K562 (cell line): ENCODE measurements at regions not wholly inside any gene's neighbourhood (a gene's known extent, or its start where the extent isn't known, plus 50 kb on each side); places are given as distances from the start of the nearest gene placed in this dataset.

ENCODE experiments used
- ETV6 ChIP-seq, 3 experiments: fragments of 150-350 bp in 1 of 3; sonication (generic) in 1 of 3; formaldehyde crosslinking in 1 of 3; IDR thresholded peaks; 2 replicates each; pipeline versions ENCODE4 v1.6.1 to v1.8.0; 2014 to 2022; ENCODE audit warnings: borderline replicate concordance in 2 of 3, low read depth in 2 of 3, antibody characterized with exemption in 1 of 3, low read length in 1 of 3, mild to moderate bottlenecking in 1 of 3, missing genetic modification reagents in 1 of 3
- RBM34 ChIP-seq: fragments of 200-400 bp; formaldehyde crosslinking; IDR thresholded peaks from 2 replicates; pipeline ENCODE4 v1.6.1; 2018; ENCODE audit warnings: low read length, borderline replicate concordance; ENCODE audit not compliant: insufficient read depth
- TARDBP ChIP-seq: fragments of 450-650 bp; IDR thresholded peaks from 2 replicates; pipeline ENCODE4 v1.6.1; 2016
- TF ChIP-seq, protein P1 (sequence below), 3 experiments: IDR thresholded peaks in 2 of 3; conservative IDR thresholded peaks in 1 of 3; 2 replicates each; pipeline ENCODE4 v1.5.1; 2011 to 2012; ENCODE audit warnings: low read length in 3 of 3, mild to moderate bottlenecking in 3 of 3, control low read depth in 2 of 3, improper control_type of control experiment in 1 of 3, inconsistent platforms in 1 of 3, low read depth in 1 of 3, mixed read lengths in 1 of 3, moderate library complexity in 1 of 3; ENCODE audit not compliant: insufficient read depth in 2 of 3
- TF ChIP-seq, protein P2 (sequence below): fragments of 150-350 bp; conservative IDR thresholded peaks from 2 replicates; pipeline ENCODE4 v1.6.1; 2014; ENCODE audit warnings: low read length

DNA sequence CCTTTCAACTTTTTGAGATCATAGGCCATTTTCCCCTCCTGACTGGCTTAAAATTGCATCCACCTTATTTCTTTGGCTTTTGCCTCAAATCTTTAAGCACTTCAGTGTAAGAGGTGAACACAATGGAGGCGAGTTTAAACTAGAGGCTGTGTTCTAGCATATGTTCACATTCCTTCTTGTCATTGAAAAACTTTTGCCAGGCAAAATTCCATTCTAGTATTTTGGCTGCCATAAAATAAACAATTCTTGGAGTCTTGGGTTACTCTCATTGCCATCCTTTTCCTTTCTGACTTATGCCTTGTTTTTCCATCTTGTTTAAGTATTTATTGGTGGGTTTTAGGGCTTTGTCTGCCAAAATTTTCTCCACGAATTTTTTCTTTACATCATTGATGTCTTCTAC lies 137.3 kb upstream of the ANXA10 start:
- TF ChIP-seq RBM34 (no peak), ETV6 (IDR thresholded peaks at IDR 0.05; ENCODE audit: borderline replicate concordance in 1 of 2, low read depth in 2 of 2, low read length in 1 of 2) (no peak), ETV6 (CRISPR knock-in tag; IDR thresholded peaks at IDR 0.05; ENCODE audit: borderline replicate concordance) (no peak), TARDBP (no peak)
- TF ChIP-seq, protein P1, sequence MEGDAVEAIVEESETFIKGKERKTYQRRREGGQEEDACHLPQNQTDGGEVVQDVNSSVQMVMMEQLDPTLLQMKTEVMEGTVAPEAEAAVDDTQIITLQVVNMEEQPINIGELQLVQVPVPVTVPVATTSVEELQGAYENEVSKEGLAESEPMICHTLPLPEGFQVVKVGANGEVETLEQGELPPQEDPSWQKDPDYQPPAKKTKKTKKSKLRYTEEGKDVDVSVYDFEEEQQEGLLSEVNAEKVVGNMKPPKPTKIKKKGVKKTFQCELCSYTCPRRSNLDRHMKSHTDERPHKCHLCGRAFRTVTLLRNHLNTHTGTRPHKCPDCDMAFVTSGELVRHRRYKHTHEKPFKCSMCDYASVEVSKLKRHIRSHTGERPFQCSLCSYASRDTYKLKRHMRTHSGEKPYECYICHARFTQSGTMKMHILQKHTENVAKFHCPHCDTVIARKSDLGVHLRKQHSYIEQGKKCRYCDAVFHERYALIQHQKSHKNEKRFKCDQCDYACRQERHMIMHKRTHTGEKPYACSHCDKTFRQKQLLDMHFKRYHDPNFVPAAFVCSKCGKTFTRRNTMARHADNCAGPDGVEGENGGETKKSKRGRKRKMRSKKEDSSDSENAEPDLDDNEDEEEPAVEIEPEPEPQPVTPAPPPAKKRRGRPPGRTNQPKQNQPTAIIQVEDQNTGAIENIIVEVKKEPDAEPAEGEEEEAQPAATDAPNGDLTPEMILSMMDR (IDR thresholded peaks at IDR 0.05 in 2 of 3, conservative IDR thresholded peaks at IDR 0.05 in 1 of 3; ENCODE audit: insufficient read depth in 2 of 3, low read depth in 1 of 3, low read length in 3 of 3), result no peak
- TF ChIP-seq, protein P2, sequence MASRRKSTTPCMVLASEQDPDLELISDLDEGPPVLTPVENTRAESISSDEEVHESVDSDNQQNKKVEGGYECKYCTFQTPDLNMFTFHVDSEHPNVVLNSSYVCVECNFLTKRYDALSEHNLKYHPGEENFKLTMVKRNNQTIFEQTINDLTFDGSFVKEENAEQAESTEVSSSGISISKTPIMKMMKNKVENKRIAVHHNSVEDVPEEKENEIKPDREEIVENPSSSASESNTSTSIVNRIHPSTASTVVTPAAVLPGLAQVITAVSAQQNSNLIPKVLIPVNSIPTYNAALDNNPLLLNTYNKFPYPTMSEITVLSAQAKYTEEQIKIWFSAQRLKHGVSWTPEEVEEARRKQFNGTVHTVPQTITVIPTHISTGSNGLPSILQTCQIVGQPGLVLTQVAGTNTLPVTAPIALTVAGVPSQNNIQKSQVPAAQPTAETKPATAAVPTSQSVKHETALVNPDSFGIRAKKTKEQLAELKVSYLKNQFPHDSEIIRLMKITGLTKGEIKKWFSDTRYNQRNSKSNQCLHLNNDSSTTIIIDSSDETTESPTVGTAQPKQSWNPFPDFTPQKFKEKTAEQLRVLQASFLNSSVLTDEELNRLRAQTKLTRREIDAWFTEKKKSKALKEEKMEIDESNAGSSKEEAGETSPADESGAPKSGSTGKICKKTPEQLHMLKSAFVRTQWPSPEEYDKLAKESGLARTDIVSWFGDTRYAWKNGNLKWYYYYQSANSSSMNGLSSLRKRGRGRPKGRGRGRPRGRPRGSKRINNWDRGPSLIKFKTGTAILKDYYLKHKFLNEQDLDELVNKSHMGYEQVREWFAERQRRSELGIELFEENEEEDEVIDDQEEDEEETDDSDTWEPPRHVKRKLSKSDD, result no peak
